ENCODE measurements at regions not wholly inside any gene's neighbourhood (a gene's known extent, or its start where the extent isn't known, plus 50 kb on each side); places are given as distances from the start of the nearest gene placed in this dataset.

DNA sequence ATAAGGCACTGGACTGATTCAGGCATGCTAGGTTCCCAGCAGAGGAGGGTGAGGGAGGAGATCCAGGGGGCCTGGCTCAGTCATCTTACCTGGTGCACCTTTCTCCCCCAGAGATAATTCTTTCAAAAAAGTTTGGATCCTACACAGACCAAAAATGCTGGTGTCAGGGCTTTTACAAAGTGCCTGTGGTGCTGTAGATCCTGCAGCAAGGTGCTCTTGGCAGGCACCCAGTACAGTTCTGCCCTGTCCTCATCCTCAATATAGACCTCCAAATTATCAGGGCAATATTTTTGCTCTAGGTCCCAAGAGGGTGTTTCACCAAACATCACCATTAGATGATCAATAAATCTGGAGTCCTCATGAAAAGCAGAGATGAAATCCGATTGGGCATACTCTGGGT lies 78.5 kb upstream of the IGFBP3 start:
- TF ChIP-seq, protein P1, sequence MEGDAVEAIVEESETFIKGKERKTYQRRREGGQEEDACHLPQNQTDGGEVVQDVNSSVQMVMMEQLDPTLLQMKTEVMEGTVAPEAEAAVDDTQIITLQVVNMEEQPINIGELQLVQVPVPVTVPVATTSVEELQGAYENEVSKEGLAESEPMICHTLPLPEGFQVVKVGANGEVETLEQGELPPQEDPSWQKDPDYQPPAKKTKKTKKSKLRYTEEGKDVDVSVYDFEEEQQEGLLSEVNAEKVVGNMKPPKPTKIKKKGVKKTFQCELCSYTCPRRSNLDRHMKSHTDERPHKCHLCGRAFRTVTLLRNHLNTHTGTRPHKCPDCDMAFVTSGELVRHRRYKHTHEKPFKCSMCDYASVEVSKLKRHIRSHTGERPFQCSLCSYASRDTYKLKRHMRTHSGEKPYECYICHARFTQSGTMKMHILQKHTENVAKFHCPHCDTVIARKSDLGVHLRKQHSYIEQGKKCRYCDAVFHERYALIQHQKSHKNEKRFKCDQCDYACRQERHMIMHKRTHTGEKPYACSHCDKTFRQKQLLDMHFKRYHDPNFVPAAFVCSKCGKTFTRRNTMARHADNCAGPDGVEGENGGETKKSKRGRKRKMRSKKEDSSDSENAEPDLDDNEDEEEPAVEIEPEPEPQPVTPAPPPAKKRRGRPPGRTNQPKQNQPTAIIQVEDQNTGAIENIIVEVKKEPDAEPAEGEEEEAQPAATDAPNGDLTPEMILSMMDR (conservative IDR thresholded peaks at IDR 0.05; ENCODE audit: low read depth in 2 of 2): no peak
- TF ChIP-seq POLR2AphosphoS5 (IDR thresholded peaks at IDR 0.05; ENCODE audit: low read depth): no peak
- no peak for TF ChIP-seq EZH2 (IDR thresholded peaks at IDR 0.05; ENCODE audit: low read depth, unreplicated experiment)
- no peak for TF ChIP-seq CREB1 (CRISPR knock-in tag; IDR thresholded peaks at IDR 0.05; ENCODE audit: low read depth)
- TF ChIP-seq, protein P2, sequence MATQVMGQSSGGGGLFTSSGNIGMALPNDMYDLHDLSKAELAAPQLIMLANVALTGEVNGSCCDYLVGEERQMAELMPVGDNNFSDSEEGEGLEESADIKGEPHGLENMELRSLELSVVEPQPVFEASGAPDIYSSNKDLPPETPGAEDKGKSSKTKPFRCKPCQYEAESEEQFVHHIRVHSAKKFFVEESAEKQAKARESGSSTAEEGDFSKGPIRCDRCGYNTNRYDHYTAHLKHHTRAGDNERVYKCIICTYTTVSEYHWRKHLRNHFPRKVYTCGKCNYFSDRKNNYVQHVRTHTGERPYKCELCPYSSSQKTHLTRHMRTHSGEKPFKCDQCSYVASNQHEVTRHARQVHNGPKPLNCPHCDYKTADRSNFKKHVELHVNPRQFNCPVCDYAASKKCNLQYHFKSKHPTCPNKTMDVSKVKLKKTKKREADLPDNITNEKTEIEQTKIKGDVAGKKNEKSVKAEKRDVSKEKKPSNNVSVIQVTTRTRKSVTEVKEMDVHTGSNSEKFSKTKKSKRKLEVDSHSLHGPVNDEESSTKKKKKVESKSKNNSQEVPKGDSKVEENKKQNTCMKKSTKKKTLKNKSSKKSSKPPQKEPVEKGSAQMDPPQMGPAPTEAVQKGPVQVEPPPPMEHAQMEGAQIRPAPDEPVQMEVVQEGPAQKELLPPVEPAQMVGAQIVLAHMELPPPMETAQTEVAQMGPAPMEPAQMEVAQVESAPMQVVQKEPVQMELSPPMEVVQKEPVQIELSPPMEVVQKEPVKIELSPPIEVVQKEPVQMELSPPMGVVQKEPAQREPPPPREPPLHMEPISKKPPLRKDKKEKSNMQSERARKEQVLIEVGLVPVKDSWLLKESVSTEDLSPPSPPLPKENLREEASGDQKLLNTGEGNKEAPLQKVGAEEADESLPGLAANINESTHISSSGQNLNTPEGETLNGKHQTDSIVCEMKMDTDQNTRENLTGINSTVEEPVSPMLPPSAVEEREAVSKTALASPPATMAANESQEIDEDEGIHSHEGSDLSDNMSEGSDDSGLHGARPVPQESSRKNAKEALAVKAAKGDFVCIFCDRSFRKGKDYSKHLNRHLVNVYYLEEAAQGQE (IDR thresholded peaks at IDR 0.05; ENCODE audit: unreplicated experiment): no peak
- no peak for TF ChIP-seq EZH2phosphoT487 (IDR thresholded peaks at IDR 0.05; ENCODE audit: unreplicated experiment)
- TF ChIP-seq NANOG (IDR thresholded peaks at IDR 0.05; ENCODE audit: borderline replicate concordance): no peak
- no peak for TF ChIP-seq STAT1 (IDR thresholded peaks at IDR 0.05; ENCODE audit: unreplicated experiment)
